ENCODE measurements at regions not wholly inside any gene's neighbourhood (a gene's known extent, or its start where the extent isn't known, plus 50 kb on each side); places are given as distances from the start of the nearest gene placed in this dataset.

- H3K4me3 ChIP-seq (ENCODE audit: low read length): no peak overlapping the region
- no peak for DNase-seq (ENCODE audit: low read depth, low spot score)
These were observed 220.7 kb upstream of the MIR17HG start for GRCh38 chr13:91126806-91127205.

- DNase-seq (ENCODE audit: low read depth, low spot score): no peak
- H3K4me3 ChIP-seq (ENCODE audit: low read length): no peak overlapping the region
These were observed 219.5 kb upstream of the MIR17HG start for GRCh38 chr13:91127995-91128394.

- H3K4me3 ChIP-seq (ENCODE audit: low read length): no peak overlapping the region
- no peak for DNase-seq (ENCODE audit: low read depth, low spot score)
These were observed 215.1 kb upstream of the MIR17HG start for GRCh38 chr13:91132381-91132780.

- no peak for DNase-seq (ENCODE audit: low read depth, low spot score)
- no peak overlapping the region for H3K4me3 ChIP-seq (ENCODE audit: low read length)
These were observed 214.7 kb upstream of the MIR17HG start for GRCh38 chr13:91132786-91133185.

- DNase-seq (ENCODE audit: low read depth, low spot score): peak; percentile 19
These were observed 213.3 kb upstream of the MIR17HG start for GRCh38 chr13:91133941-91134802.

GRCh38 chr13:91134803-91135184 is 212.7 kb upstream of the MIR17HG start:
- no peak for DNase-seq (ENCODE audit: low read depth, low spot score)
- no peak overlapping the region for H3K4me3 ChIP-seq (ENCODE audit: low read length)

More at GRCh38 chr13:91133941-91134802, 213.3 kb upstream of the MIR17HG start:
- no peak overlapping the region for H3K4me3 ChIP-seq (ENCODE audit: low read length)

GRCh38 chr13:91135376-91135775 is 212.1 kb upstream of the MIR17HG start:
- no peak for DNase-seq (ENCODE audit: low read depth, low spot score)
- H3K4me3 ChIP-seq (ENCODE audit: low read length): no peak overlapping the region

GRCh38 chr13:91135968-91136367 is 211.5 kb upstream of the MIR17HG start:
- H3K4me3 ChIP-seq (ENCODE audit: low read length): no peak overlapping the region

GRCh38 chr13:91136806-91137205 is 210.7 kb upstream of the MIR17HG start:
- no peak overlapping the region for H3K4me3 ChIP-seq (ENCODE audit: low read length)
- DNase-seq (ENCODE audit: low read depth, low spot score): no peak

More at GRCh38 chr13:91135968-91136367, 211.5 kb upstream of the MIR17HG start:
- DNase-seq (ENCODE audit: low read depth, low spot score): no peak

GRCh38 chr13:91139232-91139631 is 208.3 kb upstream of the MIR17HG start:
- no peak overlapping the region for H3K4me3 ChIP-seq (ENCODE audit: low read length)
- no peak for DNase-seq (ENCODE audit: low read depth, low spot score)

GRCh38 chr13:91141543-91142061 is 205.9 kb upstream of the MIR17HG start:
- H3K4me3 ChIP-seq (ENCODE audit: low read length): no peak overlapping the region
- no peak for DNase-seq (ENCODE audit: low read depth, low spot score)

GRCh38 chr13:91142572-91142971 is 204.9 kb upstream of the MIR17HG start:
- no peak for DNase-seq (ENCODE audit: low read depth, low spot score)
- no peak overlapping the region for H3K4me3 ChIP-seq (ENCODE audit: low read length)

- H3K4me3 ChIP-seq (ENCODE audit: low read length): no peak overlapping the region
- no peak for DNase-seq (ENCODE audit: low read depth, low spot score)
These were observed 203.4 kb upstream of the MIR17HG start for GRCh38 chr13:91144054-91144453.

GRCh38 chr13:91144486-91144885 is 203.0 kb upstream of the MIR17HG start:
- DNase-seq (ENCODE audit: low read depth, low spot score): no peak
- H3K4me3 ChIP-seq (ENCODE audit: low read length): no peak overlapping the region

GRCh38 chr13:91145571-91146205 is 201.8 kb upstream of the MIR17HG start:
- DNase-seq (ENCODE audit: low read depth, low spot score): no peak
- H3K4me3 ChIP-seq (ENCODE audit: low read length): no peak overlapping the region

GRCh38 chr13:91146601-91147000 is 200.9 kb upstream of the MIR17HG start:
- no peak for DNase-seq (ENCODE audit: low read depth, low spot score)
- no peak overlapping the region for H3K4me3 ChIP-seq (ENCODE audit: low read length)

GRCh38 chr13:91148098-91148497 is 199.4 kb upstream of the MIR17HG start:
- no peak for DNase-seq (ENCODE audit: low read depth, low spot score)
- H3K4me3 ChIP-seq (ENCODE audit: low read length): no peak overlapping the region

- H3K4me3 ChIP-seq (ENCODE audit: low read length): no peak overlapping the region
- DNase-seq (ENCODE audit: low read depth, low spot score): no peak
These were observed 195.6 kb upstream of the MIR17HG start for GRCh38 chr13:91151921-91152320.

- DNase-seq (ENCODE audit: low read depth, low spot score): no peak
- no peak overlapping the region for H3K4me3 ChIP-seq (ENCODE audit: low read length)
These were observed 194.1 kb upstream of the MIR17HG start for GRCh38 chr13:91153372-91153771.

- no peak for DNase-seq (ENCODE audit: low read depth, low spot score)
- H3K4me3 ChIP-seq (ENCODE audit: low read length): no peak overlapping the region
These were observed 192.7 kb upstream of the MIR17HG start for GRCh38 chr13:91154558-91155353.

All from Jurkat, Clone E6-1 (cell line).